Esophagus squamous epithelium (tissue), 4 donors: ENCODE measurements at regions not wholly inside any gene's neighbourhood (a gene's known extent, or its start where the extent isn't known, plus 50 kb on each side); places are given as distances from the start of the nearest gene placed in this dataset.

Experiments used
- POLR2A ChIP-seq, 4 donors: fragments of 450-650 bp; IDR thresholded peaks; one replicate each; pipeline ENCODE4 v1.6.1; 2017; ENCODE audit warnings: antibody characterized with exemption in 4 of 4, mild to moderate bottlenecking in 4 of 4, moderate library complexity in 3 of 4
- TF ChIP-seq, protein P1 (sequence below), 6 experiments: fragments of 450-650 bp in 4 of 6; fragments of 200-600 bp in 2 of 6; sonication (generic) in 2 of 6; IDR thresholded peaks; one replicate each; pipeline ENCODE4 v1.5.1; 2016 to 2019; ENCODE audit warnings: antibody characterized with exemption in 6 of 6, mild to moderate bottlenecking in 4 of 6, moderate library complexity in 4 of 6

DNA sequence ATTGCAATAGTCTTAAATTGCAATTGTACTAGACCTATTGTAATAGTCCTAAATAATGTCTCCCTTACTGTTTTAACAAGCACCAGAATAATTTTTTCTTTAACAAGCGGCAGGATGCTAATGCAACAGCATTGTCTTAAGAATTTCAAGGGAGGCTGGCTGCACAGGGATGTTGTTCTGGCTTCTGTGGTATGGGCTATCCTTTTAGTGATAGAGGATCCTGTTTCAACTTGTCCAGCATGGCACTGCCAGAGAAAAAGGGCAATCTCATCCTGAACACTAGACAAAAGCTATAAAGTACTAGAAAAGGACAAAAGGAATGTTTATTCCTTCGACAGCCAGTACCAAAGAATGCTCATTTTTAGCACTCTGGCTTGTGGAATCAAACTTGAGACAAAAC, 405.5 kb upstream of the ACTRT1 start:
- TF ChIP-seq, protein P1, sequence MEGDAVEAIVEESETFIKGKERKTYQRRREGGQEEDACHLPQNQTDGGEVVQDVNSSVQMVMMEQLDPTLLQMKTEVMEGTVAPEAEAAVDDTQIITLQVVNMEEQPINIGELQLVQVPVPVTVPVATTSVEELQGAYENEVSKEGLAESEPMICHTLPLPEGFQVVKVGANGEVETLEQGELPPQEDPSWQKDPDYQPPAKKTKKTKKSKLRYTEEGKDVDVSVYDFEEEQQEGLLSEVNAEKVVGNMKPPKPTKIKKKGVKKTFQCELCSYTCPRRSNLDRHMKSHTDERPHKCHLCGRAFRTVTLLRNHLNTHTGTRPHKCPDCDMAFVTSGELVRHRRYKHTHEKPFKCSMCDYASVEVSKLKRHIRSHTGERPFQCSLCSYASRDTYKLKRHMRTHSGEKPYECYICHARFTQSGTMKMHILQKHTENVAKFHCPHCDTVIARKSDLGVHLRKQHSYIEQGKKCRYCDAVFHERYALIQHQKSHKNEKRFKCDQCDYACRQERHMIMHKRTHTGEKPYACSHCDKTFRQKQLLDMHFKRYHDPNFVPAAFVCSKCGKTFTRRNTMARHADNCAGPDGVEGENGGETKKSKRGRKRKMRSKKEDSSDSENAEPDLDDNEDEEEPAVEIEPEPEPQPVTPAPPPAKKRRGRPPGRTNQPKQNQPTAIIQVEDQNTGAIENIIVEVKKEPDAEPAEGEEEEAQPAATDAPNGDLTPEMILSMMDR (IDR thresholded peaks at IDR 0.05): no peak
- TF ChIP-seq POLR2A (IDR thresholded peaks at IDR 0.05): no peak
